HG02885 (cell line): ENCODE measurements at regions not wholly inside any gene's neighbourhood (a gene's known extent, or its start where the extent isn't known, plus 50 kb on each side); places are given as distances from the start of the nearest gene placed in this dataset.
"Not testable (repeated sequence)": the region's sequence is repeated elsewhere in the genome, so short reads cannot be mapped to it uniquely, and the experiment has no call there.

Experiments
- ATAC-seq: cut with Tn5 transposase; IDR thresholded peaks from one replicate; pipeline ENCODE4 v1.9.1; 2021; ENCODE audit warnings: mild to moderate bottlenecking; ENCODE audit not compliant: unreplicated experiment, poor library complexity

GRCh38 chr2:217014328-217015105 lies 154.7 kb upstream of the TNP1 start:
- ATAC-seq = no peak

GRCh38 chr2:217013926-217014325 lies 154.1 kb upstream of the TNP1 start:
- no peak for ATAC-seq

GRCh38 chr2:217011576-217011975 lies 151.7 kb upstream of the TNP1 start:
- no peak for ATAC-seq

GRCh38 chr2:217010173-217010572 lies 150.3 kb upstream of the TNP1 start:
- ATAC-seq = no peak

- ATAC-seq = no peak
Observed at GRCh38 chr2:217008794-217009193, 148.9 kb upstream of the TNP1 start.

- no peak for ATAC-seq
Observed at GRCh38 chr2:217006217-217006616, 146.4 kb upstream of the TNP1 start.

- no peak for ATAC-seq
Observed at GRCh38 chr2:217004656-217005055, 144.8 kb upstream of the TNP1 start.

GRCh38 chr2:217001740-217002139 lies 141.9 kb upstream of the TNP1 start:
- ATAC-seq = no peak

- ATAC-seq = no peak
Observed at GRCh38 chr2:217000406-217000805, 140.5 kb upstream of the TNP1 start.

- no peak for ATAC-seq
Observed at GRCh38 chr2:216996279-216996845, 136.5 kb upstream of the TNP1 start.

- no peak for ATAC-seq
Observed at GRCh38 chr2:216994353-216994854, 134.5 kb upstream of the TNP1 start.

GRCh38 chr2:216992056-216992675 lies 132.3 kb upstream of the TNP1 start:
- ATAC-seq = no peak

GRCh38 chr2:216991563-216991962 lies 131.7 kb upstream of the TNP1 start:
- ATAC-seq = no peak

GRCh38 chr2:216989340-216990129 lies 129.7 kb upstream of the TNP1 start:
- no peak for ATAC-seq

GRCh38 chr2:216987252-216987821 lies 127.5 kb upstream of the TNP1 start:
- no peak for ATAC-seq

GRCh38 chr2:216985658-216986141 lies 125.8 kb upstream of the TNP1 start:
- no peak for ATAC-seq

GRCh38 chr2:216984937-216985336 lies 125.1 kb upstream of the TNP1 start:
- ATAC-seq = no peak

GRCh38 chr2:216981951-216982350 lies 122.1 kb upstream of the TNP1 start:
- ATAC-seq = not testable (repeated sequence)

- ATAC-seq = not testable (repeated sequence)
Observed at GRCh38 chr2:216980510-216980909, 120.6 kb upstream of the TNP1 start.
